ENCODE measurements at regions not wholly inside any gene's neighbourhood (a gene's known extent, or its start where the extent isn't known, plus 50 kb on each side); places are given as distances from the start of the nearest gene placed in this dataset.

GRCh38 chr4:71243091-71243833 lies 95.6 kb upstream of the SLC4A4 start:
- no peak for DNase-seq

- DNase-seq, result no peak
These were observed 91.1 kb upstream of the SLC4A4 start for GRCh38 chr4:71247706-71248105.

GRCh38 chr4:71251261-71251660 lies 87.6 kb upstream of the SLC4A4 start:
- DNase-seq, result peak; percentile 73

- DNase-seq, result no peak
These were observed 85.3 kb upstream of the SLC4A4 start for GRCh38 chr4:71253545-71253944.

- DNase-seq, result no peak
These were observed 84.3 kb upstream of the SLC4A4 start for GRCh38 chr4:71254451-71255012.

- no peak for DNase-seq
These were observed 82.8 kb upstream of the SLC4A4 start for GRCh38 chr4:71255976-71256375.

GRCh38 chr4:71257761-71258160 lies 81.1 kb upstream of the SLC4A4 start:
- DNase-seq, result no peak

GRCh38 chr4:71258323-71258722 lies 80.5 kb upstream of the SLC4A4 start:
- DNase-seq, result no peak

- DNase-seq, result no peak
These were observed 79.5 kb upstream of the SLC4A4 start for GRCh38 chr4:71259280-71259679.

GRCh38 chr4:71259911-71260331 lies 78.9 kb upstream of the SLC4A4 start:
- DNase-seq, result no peak

- DNase-seq, result no peak
These were observed 78.3 kb upstream of the SLC4A4 start for GRCh38 chr4:71260544-71260943.

GRCh38 chr4:71261001-71261400 lies 77.8 kb upstream of the SLC4A4 start:
- DNase-seq, result no peak

- no peak for DNase-seq
These were observed 77.1 kb upstream of the SLC4A4 start for GRCh38 chr4:71261633-71262121.

- peak; percentile 78 for DNase-seq
These were observed 76.7 kb upstream of the SLC4A4 start for GRCh38 chr4:71262161-71262560.

GRCh38 chr4:71266090-71266794 lies 72.6 kb upstream of the SLC4A4 start:
- peak; percentile 87 for DNase-seq

- DNase-seq, result no peak
These were observed 71.6 kb upstream of the SLC4A4 start for GRCh38 chr4:71267244-71267643.

GRCh38 chr4:71268166-71268565 lies 70.7 kb upstream of the SLC4A4 start:
- peak; percentile 54 for DNase-seq

- no peak for DNase-seq
These were observed 69.6 kb upstream of the SLC4A4 start for GRCh38 chr4:71269233-71269632.

- DNase-seq, result peak; percentile 48
These were observed 67.9 kb upstream of the SLC4A4 start for GRCh38 chr4:71270901-71271300.

- DNase-seq, result no peak
These were observed 65.8 kb upstream of the SLC4A4 start for GRCh38 chr4:71272976-71273375.

- no peak for DNase-seq
These were observed 63.8 kb upstream of the SLC4A4 start for GRCh38 chr4:71275004-71275403.

GRCh38 chr4:71275570-71275969 lies 63.2 kb upstream of the SLC4A4 start:
- DNase-seq, result no peak

- DNase-seq, result no peak
These were observed 61.5 kb upstream of the SLC4A4 start for GRCh38 chr4:71277353-71277752.
